NCI-H1048 (cell line): ENCODE measurements at regions not wholly inside any gene's neighbourhood (a gene's known extent, or its start where the extent isn't known, plus 50 kb on each side); places are given as distances from the start of the nearest gene placed in this dataset.
"Not testable (repeated sequence)": the region's sequence is repeated elsewhere in the genome, so short reads cannot be mapped to it uniquely, and the experiment has no call there.

Source experiments
- DNase-seq: peaks from one replicate; lab custom pipeline; 2025; lab: John Stamatoyannopoulos, UW

- DNase-seq = no peak
Observed at GRCh38 chr15:66865622-66866611, 163.9 kb downstream of the SMAD6 start.

GRCh38 chr15:66866656-66867055 is 164.6 kb downstream of the SMAD6 start:
- no peak for DNase-seq

GRCh38 chr15:66868918-66869317 is 166.9 kb downstream of the SMAD6 start:
- no peak for DNase-seq

GRCh38 chr15:66870880-66871388 is 168.9 kb downstream of the SMAD6 start:
- no peak for DNase-seq

- DNase-seq = no peak
Observed at GRCh38 chr15:66872405-66872804, 170.4 kb downstream of the SMAD6 start.

GRCh38 chr15:66873331-66873730 is 171.3 kb downstream of the SMAD6 start:
- DNase-seq = not testable (repeated sequence)

- no peak for DNase-seq
Observed at GRCh38 chr15:66873856-66874255, 171.8 kb downstream of the SMAD6 start.

GRCh38 chr15:66875588-66876420 is 173.8 kb downstream of the SMAD6 start:
- DNase-seq = no peak

GRCh38 chr15:66876421-66876730 is 174.3 kb downstream of the SMAD6 start:
- no peak for DNase-seq

- no peak for DNase-seq
Observed at GRCh38 chr15:66876731-66877476, 174.9 kb downstream of the SMAD6 start.

- DNase-seq = no peak
Observed at GRCh38 chr15:66877477-66878271, 175.6 kb downstream of the SMAD6 start.

- no peak for DNase-seq
Observed at GRCh38 chr15:66878761-66879160, 176.7 kb downstream of the SMAD6 start.

- DNase-seq = no peak
Observed at GRCh38 chr15:66879531-66880368, 177.7 kb downstream of the SMAD6 start.

GRCh38 chr15:66880380-66881155 is 178.5 kb downstream of the SMAD6 start:
- DNase-seq = no peak

GRCh38 chr15:66881173-66881905 is 179.3 kb downstream of the SMAD6 start:
- DNase-seq = no peak

- DNase-seq = no peak
Observed at GRCh38 chr15:66882251-66883020, 180.4 kb downstream of the SMAD6 start.

GRCh38 chr15:66883284-66883911 is 181.4 kb downstream of the SMAD6 start:
- peak; percentile 50 for DNase-seq
